ENCODE measurements at regions not wholly inside any gene's neighbourhood (a gene's known extent, or its start where the extent isn't known, plus 50 kb on each side); places are given as distances from the start of the nearest gene placed in this dataset.
A peak's percentile ranks its signal among the peaks of the same experiment; 100 is the strongest.

DNA sequence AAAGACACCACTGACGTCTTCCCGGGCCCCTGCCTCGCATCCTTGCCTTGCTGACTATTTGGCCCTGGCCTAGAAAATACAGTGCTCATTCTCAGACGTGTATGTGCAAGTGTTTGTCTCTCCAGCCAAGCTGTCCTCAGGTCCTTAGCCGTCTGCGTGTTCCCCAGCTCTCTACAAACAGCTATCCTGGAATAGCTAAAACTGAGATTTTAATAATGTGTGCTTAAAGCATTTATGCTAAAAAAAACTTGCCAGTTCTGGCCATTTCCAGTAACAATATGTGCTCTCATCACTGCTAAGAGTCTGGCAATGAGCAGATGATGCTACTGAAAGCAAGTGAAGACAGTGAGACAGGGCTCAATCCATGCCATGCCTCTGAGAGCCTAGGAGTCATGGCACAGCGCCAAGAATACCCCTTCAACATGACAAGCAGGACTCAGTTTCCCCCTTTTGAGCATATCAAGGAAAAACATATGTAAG lies 55.7 kb downstream of the IRF2BP2 start:
- DNase-seq (ENCODE audit: low read depth in 2 of 2), result no peak

DNA sequence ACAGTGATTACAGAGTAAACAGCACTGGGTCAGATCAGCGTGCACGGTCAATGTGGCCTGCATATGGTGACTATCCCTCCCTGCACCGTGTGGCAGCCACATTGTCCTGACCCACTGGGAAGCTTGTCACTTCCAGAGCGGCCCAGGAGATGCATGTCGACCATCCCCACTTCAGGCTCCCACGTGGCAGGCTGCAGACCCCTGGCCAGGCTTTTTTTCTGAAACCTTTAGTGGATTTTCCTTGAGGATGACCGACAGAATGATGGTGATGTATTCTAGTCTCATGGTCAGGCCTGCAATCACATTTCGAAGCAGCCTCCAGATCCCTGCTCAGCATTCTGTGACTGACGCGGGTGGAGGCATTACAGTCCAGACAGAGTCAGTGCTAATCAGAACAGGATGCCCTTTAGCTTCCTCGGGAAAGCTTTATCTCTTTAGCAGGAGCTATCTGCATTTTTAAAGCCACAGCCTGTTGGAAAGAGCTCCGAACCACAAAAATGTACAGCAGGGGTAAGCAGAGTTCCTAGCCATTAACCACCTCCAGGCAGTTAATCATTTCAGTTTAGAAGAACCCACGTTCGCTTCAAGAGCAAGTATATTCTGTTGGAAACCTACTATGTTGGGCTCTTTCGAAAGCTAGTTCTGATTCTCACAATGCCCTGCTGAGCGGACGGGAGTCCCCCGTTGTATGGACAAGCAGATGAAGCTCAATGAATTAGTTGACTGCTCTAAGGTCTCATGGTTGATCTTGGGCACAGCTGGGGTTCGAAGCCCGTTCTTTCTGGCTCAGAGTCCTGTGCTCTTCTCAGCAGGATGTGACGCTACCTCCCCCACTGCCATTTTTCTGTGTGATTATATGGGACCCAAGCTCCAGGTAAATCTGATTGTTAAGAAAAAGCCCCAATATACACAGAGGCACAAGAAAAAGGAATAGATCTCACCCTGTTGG lies 56.5 kb downstream of the IRF2BP2 start:
- DNase-seq (ENCODE audit: low read depth in 2 of 2), result peak; percentile 92 to 93

DNA sequence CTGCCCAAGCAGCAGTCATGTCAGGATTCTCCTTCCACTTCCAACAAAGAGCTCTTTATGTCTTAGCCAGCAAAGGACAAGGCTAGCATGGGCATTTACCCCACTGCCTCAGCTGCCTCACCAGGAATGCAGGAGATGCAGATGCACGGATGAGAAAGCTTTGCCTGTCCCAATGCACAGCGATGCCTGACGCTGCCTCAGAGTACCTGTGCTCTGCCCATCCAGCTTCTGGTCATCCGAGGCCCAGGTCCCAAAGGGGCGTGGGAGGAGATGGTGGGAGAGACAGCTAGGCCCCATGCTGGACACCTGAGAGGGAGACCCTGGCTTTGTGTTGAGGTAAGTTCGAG lies 59.0 kb downstream of the IRF2BP2 start:
- no peak for DNase-seq (ENCODE audit: low read depth in 2 of 2)

DNA sequence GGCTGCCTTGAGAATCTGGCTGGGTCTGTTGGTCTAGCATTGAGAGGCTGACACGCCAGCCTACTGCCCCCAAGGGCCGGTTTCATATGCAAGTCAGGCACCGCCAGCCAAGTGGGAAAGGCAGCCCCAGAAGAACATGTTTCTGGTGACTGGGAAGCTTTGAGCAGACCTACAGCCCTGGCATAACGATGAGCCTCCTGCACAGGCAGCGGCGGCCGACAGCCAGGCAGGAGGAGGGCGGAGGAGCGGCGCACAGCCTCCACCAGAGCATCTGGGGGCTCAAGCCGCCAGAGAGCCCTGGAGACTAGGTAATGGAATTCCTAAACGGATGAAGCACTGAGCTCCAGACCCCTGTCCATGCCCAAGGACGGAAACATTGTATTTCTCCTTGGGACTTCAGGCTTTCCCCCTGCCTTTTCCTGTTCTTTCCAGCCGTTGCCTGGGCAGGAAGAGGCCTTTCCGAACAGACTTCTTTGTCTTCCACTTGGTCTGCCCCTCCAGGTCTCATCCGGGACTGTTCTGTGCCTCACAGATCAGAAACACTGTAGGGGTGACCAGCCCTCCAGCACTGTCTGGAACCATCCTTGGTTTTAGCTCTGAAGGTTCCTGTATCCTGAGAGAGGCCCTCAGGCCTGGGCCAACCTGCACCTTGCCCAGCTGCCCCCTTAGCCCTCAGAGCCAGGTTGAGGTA lies 59.5 kb downstream of the IRF2BP2 start:
- DNase-seq (ENCODE audit: low read depth in 2 of 2), result no peak

DNA sequence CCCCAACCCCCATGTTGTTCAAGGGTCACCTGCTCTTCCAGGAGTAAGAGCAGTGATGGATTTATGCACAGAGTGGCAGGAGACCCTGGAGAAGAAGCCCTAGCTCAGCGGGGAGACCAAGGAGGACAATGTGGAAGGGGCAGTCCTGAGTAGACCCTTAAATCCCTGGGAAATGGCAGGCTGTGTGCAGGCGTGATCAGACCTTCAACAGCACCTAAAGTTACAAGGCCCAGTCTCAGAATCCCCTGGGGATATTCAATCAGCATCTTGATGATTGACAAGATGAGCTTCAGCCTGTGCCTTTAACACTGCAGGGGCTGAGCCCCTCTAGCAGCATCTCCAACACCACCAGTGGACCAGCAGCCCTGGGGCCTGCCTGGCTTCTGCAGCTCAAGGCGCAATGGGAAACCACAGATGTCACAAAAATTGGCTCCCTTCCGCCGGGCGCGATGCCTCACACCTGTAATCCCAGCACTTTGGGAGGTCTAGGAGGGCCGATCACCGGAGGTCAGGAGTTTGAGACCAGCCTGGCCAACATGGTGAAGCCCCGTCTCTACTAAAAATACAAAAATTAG lies 60.4 kb downstream of the IRF2BP2 start:
- DNase-seq (ENCODE audit: low read depth in 2 of 2), result no peak

DNA sequence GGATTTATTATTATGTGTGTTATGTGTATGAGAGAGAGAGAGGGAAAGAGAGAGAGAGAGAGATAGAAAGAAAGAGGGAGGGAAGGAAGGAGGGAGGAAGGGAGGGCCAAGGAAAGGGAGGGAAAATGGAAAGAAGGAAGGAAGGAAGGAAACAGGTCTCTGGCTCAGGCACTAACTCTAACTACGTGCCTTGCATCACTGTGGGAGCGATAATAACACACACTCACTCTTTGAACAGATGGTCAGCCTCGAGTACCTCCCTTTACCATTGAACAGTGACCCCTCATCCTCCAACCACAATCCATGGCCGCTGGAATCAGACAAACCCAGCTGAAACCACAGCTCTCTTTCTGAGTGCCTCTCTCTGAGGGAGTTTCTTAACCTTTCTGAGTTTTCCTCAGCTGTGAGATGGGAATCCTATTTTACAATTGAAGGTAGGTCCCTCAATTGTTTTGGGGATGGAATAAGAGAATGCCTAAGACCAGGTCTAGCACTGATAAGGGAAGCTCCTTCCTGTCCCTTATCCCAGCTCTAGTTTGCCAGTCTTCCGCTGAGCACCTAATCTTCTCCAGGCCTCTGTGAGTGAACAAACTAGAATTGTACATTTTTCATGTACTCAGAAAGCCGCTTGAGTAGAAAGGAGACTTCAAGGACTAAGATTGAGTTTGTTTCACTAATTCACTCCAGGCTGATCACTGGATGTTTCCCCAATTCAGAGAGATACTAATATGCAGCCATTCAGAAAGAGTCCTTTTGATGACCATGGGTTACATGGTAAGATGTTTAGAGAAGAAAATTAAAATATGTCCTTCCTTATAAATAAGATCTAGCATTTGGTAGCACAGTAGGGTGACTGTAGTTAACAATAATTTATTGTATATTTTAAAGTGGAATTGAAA lies 62.8 kb downstream of the IRF2BP2 start:
- DNase-seq (ENCODE audit: low read depth in 2 of 2), result no peak

DNA sequence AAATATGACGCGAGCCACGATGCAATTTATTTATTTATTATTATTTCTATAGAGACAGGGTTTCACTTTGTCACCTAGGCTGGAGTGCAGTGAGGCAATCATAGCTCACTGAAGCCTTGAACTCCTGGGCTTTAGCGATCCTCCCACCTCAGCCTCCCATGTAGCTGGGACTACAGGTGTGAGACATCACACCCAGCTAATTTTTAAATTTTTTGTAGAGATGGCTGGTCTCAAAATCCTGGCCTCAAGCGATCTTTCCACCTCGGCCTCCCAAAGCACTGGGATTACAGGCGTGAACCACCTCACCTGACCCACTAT lies 63.6 kb downstream of the IRF2BP2 start:
- DNase-seq (ENCODE audit: low read depth in 2 of 2), result no peak

DNA sequence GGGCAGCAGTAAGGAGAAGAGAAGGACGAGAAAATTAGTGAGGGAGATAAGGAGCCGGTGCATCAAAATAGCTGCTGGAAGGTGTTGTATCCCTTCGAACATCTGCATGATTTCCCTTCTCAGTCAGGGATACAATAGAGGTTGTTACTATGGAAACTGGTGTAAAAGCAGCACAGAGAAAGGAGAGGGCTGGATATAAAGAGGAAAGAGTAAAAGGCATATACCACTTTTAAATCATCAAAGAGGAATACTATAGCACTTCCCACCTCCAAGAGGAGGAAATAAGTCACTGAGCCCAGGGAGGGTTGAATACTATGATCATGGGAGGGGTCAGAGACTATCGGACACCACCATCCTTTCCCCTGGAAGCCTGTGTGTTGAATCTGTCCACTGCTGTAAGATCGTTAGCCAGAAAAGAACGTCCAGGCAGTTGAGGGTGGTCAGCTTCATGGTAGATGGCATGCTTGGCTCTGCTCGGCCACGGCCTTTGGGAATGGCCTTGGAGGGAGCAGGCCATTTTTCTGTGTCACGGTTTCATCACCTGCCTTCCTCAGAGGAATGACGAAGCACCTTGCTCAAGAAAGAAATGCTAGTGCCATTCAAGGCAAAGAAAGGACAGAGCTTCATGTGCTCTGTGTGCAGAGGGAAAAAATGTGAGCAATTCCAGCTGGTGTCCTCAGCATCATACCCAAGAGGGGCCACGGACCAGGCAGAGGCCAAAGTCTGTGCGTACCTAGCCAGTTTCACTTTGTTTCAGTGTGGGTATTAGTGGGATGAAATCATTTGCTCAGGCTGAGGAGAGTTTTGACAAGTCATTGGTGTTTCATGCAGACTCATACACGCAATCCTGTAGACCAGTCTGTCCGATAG lies 64.2 kb downstream of the IRF2BP2 start:
- DNase-seq (ENCODE audit: low read depth in 2 of 2), result no peak

DNA sequence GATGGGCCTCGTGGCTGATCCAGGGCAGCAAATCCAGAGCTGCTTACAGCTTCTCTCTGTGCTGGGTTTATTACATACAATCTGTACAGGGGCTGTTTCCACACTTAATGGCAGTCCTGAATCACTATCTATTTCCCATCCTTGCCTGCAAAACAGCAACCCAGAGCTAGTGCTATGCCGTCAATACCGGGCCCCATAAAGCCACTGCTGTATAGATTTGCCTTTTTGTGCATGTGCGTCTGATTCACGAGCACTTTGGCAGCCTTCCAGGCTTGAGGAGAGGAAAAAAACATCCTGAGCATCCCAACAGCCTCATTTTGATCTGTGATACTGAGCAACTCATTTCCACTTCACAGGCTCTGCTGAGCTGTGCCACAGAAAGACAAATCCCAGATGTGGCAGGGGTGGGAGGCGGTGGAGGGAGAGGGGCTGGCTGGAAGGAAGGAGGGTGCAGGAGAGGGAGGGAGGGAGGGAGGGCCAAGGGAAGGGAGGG lies 65.2 kb upstream of the TARBP1 start:
- peak; percentile 98 for DNase-seq (ENCODE audit: low read depth in 2 of 2)

DNA sequence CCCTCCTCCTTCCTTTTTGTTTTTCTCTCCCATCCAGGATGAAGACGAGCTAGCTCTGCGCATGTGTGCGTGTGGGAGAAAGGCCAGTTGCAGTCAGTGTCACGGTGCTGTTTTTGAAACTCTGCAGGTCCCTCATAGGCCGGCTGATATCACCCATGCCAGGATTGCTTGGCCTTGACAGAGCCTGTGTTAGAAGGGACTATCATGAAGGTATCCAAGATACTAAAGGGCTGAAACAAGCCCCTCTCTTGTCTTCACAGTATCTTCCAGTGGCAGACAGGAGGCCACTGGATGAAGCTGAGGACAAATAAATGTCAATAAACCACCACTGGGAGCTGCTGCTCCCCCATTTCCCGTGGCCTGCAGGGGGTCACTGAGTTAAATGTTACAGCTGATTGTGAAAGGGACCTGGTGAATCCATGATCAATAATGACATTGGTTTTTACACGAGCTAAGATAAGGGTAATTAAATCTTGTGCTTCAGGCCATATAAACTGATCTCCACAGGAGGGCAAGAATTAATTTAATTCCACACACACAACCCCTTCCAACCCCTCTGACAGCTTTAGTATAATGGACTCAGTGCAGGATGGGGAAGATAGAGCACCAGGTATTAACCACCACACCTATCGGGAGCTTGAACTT lies 64.6 kb upstream of the TARBP1 start:
- no peak for DNase-seq (ENCODE audit: low read depth in 2 of 2)

DNA sequence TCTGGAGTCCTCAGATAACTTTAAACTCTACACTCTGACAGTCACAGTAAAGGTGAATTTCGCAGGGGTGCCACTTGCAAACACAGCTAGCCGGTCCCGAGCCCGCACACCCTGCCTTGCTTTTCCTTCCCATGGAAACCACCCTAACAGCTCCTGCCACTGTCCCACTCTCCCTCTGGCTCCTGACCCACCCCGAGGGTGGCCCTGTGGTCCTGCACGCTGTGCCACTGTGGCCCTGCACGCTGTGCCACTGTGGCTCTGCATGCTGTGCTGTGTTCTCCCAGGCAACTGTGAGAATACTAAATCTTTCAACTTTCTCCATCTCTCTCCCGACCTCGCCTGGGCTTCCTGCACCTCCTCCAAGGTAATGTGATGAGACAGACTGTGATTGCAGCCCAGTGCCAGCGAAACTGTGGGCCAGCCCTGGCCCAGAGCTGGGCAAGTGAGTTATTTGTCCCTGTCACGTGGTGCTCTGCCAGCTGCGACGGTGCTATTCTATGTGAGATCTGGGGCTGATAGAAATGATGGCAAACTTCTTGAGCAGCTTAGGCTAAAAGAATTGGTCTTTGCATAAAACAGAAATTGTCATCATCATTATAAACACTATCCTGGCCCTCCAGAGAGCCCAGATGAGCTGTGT lies 63.4 kb upstream of the TARBP1 start:
- DNase-seq (ENCODE audit: low read depth in 2 of 2), result no peak

DNA sequence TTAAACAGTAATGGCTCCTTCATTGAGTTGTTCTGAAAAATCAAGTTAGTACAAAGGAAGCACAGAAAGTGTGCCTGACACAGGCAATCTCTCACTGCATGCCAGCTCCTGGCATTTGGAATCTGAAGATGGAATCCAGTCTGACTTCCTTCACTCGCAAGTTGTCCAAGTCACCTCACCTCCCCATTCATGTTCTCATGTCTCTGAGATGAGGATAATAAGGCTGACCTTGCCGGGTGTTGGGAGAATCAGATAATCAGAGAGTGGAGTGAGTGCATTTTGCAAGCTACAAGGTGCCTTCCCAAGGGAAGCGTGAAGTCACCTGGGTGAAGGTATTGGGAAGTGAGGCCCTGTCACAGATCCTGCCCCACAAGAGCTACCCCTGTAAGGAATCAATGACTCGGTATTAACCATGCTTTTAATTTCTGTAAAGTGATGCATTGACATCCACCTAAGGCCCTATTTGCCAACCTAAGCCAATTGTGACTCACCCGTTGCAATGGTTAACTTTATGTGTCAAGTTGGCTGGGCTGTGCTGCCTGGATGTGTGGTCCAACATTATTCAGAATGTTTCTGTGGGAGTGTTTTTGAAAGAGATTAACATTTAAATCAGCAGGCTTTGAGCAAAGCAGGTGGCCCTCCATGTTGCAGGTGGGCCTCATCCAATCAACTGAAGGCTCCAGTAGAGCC lies 62.5 kb upstream of the TARBP1 start:
- DNase-seq (ENCODE audit: low read depth in 2 of 2), result no peak

DNA sequence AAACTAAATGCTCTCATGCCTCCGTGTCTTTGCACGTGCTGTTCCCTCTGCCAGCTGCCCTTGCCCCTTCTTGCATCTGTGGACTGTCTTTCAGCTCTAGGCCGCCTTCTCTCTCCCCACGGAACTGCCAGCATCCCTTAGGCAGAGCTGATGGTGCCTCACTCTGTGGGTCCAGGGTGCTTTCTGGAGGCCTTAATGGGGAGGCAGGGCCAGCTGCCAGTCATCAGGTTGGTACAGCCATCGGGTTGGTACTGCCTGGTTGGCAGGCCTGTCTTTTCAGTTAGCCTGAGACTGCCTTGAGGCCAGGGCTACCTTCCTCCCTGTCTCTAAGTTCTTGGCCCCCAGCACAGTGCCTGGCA lies 61.4 kb upstream of the TARBP1 start:
- no peak for DNase-seq (ENCODE audit: low read depth in 2 of 2)

DNA sequence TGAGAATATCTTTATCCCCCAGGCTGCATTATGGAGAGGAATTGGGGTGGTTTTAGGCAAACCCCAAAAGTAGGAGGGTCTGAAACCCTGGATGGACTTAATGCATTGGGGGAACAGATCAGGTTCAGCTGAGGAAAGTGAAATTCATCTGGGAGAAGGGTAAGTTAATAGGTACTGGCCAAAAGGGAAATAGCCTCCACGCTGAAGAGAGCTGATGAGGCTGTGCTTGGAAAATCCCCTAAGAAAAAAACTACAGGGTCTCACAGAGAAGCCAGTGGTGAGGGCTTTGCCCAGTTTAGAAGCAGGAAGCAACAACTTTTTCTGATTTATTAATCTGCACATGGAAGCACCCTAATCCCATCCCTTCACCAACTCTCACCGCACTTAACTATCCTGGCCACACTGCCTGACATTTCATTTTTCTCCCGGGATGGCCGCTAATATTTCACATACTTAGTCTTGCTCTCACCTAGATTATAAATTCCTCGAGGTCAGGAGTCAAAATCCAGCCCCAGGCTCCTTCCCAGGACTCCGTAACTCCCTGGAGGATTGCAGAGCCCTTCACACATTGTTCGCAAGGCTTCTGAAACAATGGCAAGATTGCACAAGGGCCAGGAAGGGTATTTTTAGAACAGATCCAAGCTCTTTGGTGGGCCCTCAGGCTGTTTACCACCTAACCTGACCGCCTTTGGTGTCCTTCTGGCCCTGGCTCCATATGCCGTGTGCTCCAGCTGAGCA lies 60.9 kb upstream of the TARBP1 start:
- no peak for DNase-seq (ENCODE audit: low read depth in 2 of 2)

DNA sequence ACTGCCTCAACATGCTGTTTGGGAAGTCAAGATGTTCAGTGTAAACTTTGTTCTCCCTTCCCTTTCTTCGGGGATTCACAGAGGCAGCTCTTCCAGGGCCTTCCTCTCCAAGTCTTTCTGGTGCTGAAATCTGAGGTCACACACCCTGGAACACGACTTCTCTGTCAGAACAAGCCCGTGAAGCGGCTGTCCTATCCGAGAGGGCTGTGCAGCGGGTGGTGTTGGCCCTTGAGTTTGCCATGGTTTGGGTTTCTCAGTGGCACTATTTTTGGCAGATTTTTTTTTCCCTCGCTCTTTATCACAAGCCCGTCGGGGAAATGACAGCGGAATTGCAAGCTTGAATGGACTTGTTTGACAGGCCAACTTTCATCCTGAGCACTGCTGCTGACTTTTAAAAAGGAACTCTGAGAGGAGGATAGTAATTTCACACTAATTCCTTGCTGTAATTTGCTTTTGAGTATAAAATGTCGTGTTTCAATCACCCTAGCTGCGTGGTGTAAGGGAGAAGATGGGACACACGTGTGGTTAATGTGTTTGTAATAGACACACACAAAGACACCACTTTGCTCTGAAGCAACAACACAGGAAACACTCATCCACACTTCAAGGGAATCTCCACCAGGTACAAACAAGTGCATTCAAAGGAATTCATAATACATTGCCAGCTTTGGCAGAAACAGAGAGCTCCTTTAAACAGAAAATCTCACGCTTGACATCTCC lies 60.1 kb upstream of the TARBP1 start:
- DNase-seq (ENCODE audit: low read depth in 2 of 2), result no peak

DNA sequence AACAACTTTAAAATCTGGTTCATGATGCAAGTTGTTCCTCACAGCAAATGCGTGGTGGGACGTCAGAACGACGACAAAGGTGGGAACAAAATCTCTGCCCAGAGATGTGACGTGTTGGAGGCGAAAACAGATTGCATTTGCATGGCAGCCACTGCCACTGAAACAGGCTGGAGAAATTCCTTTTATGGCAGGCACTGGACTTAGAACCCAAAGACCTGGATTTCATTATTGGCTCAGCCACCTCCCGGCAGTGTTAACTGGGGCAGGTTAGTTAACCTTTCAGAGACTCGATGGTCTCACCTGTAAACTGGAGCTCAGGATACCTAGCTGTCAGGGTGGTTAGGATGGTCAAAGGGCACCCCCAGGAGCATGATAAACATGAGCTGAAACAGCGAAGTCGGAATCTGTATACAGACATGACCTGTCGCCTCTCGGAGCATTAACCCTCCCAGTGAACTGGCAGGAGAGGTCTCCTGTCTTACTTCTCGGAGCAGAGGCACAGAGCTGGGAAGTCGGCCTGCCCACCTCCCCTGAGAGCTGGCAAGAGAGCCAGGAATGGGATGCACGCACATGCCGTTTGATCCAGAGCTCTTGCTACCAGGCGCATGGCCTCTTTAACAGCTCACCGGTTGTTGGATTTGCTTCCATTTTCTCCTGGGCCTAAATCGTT lies 59.2 kb upstream of the TARBP1 start:
- DNase-seq (ENCODE audit: low read depth in 2 of 2), result no peak

DNA sequence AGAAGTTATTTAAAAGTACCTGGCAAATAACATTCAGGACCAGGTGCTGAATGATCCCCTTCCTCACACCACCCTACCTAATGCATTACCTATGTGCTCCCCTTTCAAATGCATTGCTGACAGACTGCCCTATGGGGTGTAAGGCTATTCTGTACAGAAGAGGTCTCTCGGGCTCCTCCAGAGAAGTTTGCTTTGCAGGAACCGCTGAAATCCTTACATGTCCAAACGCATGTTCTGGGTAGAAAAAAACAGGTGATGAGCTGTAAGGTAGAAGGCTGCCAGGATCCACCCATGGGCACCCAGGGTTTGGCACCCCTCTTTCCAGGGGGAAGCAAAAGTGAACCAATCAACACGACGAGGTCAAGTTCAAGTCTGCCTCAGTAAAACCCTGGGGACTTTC lies 58.3 kb upstream of the TARBP1 start:
- no peak for DNase-seq (ENCODE audit: low read depth in 2 of 2)
